NCI-H1417 treated with DMSO at 0.1 percent for 48 hours (cell line): ENCODE measurements at regions not wholly inside any gene's neighbourhood (a gene's known extent, or its start where the extent isn't known, plus 50 kb on each side); places are given as distances from the start of the nearest gene placed in this dataset.
A peak's percentile ranks its signal among the peaks of the same experiment; 100 is the strongest.
"Not testable (repeated sequence)": the region's sequence is repeated elsewhere in the genome, so short reads cannot be mapped to it uniquely, and the experiment has no call there.

Experiments
- DNase-seq: peaks from one replicate; lab custom pipeline; 2025; lab: John Stamatoyannopoulos, UW

DNA sequence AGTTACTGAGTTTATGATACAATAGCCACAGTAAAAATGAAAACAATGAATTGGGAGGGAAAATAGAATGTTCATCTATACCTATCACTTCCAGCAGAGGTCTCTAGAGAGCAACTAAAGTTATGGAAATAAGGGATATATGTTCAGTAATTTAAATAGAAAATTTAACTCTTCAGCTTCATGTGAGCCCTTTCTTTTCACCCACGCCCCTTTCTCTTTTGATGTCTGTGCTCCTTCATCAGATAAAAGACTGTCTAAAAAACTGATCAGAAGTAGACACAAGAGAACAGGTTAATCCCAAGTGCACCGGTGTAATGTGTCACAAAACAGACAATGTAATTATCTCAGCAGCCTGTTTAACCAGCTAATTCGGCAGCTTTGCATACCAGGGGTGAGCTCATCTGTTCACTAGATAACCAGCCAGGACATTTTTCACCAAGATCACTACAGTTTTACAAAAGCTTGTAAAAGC, 238.5 kb upstream of the ERBB4 start:
- peak; percentile 3 for DNase-seq

DNA sequence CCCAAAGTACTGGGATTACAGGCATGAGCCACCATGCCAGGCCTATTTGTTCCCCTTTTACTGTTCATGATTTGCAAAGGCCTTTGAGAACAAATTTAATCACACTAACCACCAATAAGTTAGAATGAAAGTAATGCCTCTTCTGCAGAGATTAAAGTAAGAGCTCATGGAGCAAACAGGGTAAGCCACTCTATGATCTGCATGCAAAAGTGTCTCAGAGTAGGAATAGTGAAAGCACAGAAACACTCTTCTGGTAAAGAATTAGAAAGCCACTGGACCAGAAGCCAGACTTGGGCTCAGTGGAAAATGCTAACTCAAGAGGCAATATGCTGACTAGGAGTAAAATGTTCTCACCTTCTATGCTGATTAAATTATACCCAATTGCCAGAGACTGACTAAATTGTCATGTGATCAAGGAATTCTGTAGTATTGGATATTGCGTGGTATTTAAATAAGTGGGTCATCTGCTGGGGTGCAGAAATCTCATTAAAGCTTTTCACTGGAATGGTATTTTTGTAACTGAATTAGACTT, 235.3 kb upstream of the ERBB4 start:
- DNase-seq: no peak

DNA sequence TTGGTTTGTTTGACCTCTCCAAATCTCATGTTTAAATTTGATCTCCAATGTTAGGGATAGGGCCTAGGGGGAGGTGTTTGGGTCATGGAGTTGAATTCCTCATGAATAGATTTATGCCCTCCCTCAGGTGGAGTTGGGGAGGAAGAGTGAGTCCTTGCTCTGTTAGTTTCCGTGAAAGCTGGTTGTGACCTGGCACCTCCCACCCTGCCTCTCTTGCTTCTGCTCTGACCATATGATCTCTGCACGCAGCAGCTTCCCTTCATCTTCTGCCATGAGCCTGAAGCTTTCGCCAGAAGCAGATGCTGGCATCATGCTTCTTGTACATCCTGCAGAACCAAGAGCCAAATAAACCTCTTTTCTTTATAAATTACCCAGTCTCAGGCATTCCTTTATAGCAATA, 231.6 kb upstream of the ERBB4 start:
- no peak for DNase-seq

DNA sequence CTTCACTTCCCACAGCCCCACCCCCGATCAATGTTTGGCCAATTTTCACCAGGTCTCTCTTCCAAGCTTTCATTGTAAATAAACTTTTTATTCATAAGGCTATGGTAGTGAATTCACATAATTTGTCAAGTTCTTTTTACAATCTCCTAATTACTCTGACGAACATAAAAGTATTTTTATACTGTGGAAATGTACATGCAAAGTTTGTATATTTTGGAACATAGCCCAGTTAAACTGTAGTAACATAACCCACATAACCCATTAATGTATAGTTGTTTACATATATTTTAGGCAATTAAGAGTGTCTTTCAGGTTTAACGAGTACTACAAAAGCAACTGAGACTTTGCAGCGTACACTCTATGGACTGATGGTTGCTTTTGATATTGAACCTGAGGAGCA, 228.3 kb upstream of the ERBB4 start:
- DNase-seq: peak; percentile 59

DNA sequence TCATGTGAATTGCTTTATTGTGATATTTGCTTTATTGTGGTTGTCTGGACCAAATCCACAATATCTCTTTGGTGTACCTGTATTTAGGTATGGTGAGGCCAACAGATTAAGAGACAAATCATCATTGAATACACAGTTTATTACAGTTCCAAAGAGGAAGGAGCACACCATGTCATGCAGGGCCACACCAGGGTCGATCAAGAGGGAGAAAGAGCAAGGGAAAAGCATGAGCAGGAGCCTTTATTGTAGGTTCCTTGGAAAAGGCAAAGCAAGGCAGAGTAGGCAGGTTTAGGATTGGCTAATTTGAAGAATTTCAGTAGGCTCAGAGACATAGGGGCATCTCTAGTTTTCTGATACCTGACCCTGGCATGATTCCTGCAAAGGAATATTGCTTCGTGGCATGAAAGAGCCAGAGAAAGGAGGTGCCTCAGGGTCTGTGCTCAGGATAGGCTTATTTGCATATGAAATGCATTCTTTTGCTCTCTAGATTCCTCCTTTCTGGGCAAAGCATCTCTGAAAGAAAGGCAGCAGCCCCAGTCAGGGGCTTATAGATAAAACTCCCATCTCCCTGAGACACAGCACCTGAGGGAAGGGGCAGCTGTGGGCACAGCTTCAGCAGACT, 214.2 kb upstream of the ERBB4 start:
- DNase-seq: no peak

DNA sequence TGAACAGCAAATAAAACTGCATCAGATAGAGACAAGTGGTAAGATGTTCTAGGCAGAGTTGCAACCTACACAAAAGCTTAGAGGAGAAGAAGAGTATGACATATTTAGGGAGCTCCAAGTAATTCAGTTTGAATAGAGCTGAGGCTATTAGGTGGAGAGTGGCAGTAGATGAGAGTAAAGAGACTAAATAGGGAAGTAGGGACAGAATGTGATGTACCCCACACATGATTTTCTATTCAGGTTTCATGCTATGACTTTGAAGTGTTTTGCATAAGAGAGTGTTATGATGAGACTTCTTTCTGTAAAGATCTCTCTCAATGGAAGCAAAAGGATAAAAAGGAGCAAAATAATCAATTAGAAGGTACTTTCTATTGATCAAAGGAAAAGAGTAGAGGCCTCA, 206.8 kb upstream of the ERBB4 start:
- DNase-seq: no peak

DNA sequence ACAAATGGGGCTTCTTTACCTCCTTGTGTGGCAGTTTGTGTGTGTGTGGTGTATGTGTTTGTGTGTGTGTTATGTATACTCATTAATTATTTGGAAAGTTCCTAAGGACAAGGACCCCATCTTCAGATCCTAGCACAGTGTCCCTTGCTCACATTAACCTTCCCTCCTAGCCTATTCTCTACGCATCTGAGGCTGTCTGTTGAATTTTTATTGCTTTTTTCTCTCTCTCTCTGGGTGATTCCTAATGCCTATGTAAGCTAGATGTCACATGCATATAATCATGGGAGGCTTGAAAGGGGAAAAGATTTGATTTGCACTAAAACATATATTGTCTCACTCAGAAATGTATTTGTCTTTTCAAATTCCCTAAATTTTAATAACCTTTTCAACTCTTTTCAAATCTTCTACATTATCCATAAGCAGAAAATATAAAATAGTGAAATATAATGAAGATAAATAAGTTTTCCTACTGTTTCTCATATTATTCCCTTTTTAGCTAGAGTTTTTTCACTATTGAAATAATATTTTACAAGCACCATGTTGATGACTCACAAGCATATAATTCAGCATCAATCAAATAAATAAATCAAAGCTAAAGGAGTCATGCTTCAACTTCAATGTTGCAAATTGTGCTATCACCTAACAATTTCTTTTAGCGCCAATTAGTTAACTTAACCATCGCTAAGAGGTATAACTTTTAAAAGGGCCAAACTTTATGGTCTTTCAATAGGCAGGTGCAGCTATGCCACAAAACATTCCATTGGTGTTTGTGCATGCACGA, 199.0 kb upstream of the ERBB4 start:
- no peak for DNase-seq

DNA sequence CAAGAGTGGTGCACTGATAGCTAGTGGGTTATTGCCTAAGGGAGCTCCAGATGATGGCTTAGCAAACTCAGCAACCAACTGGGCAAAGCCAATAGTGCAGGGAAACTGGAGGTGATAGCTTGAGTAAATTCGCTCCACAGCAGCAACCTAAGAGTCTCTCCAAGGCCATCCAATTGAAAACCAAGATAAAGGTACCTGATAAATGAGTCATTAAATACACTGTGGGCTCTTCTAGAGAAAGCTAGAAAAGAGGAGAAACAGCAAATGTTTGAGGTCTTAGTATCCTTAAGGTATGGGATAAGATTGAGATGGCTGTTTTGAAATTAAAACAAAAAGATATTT, 197.8 kb upstream of the ERBB4 start:
- DNase-seq: no peak

DNA sequence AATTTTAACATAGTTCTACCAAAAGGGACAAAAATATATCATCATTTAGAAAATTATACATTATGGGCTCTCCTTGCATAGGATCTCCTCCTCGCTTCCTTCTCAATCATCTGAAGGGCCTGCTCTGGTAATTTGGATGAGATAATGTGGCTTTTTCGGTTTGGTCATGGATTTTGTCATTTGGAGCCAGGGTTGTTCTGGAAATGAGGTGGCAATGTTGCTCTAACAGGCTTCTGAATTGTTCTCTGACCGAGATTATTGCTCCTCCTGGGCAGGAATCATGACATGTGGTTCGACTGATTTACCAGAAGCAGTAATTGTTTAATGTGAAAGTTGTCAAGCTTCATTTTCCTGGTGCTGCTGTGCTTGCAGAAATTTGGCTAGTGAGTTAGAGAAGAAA, 194.7 kb upstream of the ERBB4 start:
- no peak for DNase-seq

DNA sequence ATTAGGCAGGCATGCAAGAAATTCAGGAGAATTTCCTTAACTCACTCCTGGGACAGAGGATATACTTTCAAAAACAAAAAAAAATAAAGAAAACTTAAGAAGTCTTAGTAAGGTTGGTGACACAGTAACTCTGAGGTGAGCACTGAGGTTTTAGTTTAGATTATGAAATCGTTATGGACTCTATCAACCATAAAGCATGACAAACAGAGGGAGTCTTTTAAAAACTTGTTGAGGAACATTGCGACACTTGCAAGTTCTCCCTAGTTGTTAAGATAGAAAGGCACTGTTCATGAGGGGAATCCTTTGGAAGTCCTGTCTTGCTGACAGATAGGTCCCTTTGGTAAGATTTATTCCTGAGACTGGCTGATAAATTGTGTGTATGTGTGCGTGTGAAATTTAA, 194.3 kb upstream of the ERBB4 start:
- no peak for DNase-seq

DNA sequence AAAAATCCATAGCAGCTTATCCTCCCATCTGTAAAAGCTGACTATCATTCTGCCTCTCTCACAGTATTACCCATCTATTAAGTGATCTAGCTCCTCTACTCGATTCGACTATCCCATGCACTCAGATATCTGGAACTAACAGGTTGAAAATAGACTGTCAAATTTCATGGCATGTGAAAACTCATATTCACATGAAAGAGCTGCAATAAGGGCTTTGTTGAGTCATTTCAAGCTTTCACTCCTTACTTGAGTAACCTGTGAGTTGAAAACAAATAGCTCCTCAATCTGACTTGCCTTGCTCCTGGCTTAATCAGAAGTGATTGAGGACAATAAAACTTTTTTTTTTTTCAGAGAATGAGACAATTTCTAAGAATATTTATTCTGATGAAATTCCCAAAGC, 192.4 kb upstream of the ERBB4 start:
- DNase-seq: no peak

DNA sequence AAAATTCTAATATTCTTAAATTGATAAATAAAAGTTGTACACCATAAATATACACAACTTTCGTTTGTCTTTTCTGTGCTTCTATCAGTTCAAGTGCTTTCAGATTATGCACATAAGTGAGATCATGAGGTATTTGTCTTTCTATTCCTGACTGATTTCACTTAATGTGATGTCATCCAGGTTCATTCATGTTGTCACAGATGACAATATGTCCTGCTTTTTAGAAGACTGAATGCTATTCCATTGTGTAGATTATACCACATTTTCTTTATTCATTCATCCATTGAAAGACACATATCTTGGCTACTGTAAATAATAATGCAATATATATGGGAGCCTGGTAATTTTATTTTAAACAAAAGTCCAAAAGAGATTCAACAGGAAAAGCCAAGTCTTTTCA, 190.1 kb upstream of the ERBB4 start:
- no peak for DNase-seq

DNA sequence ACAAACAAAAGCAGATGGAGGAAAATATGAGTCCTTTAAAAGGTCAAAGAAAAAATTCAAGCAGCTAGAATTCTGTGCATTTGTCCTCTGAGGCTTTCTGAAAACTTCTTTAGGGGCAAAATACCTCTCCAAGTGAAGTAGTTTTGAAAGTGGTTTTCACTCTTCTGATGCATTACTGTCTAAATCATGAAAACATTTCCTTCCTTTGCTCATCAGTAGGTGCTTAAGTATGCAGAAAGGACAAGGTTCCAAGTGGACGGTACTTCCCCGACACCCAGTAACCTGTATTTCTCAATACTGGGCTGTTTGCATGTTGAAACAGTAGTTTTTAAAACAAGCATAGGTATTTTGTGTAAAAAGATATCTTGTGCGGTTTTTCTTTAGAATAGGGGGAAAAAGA, 189.1 kb upstream of the ERBB4 start:
- DNase-seq: no peak

DNA sequence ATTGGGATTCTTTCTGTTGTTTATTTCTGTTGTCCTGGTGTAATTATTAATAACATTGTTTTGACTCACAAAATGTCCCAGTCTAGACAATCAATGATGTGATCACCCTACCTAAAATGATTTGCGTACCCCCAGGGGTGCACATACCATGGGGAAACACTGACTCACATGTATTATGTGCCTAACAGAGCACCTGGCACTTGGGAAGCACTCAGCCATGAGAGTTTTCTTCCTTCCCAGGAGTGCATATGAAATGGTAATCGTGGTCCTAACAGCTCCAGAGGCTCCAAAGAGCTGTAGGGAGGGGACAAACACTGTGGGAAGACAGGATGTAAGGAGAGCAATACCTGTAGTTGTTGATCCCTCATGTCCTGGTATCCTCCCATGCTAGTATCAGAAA, 187.8 kb upstream of the ERBB4 start:
- no peak for DNase-seq

DNA sequence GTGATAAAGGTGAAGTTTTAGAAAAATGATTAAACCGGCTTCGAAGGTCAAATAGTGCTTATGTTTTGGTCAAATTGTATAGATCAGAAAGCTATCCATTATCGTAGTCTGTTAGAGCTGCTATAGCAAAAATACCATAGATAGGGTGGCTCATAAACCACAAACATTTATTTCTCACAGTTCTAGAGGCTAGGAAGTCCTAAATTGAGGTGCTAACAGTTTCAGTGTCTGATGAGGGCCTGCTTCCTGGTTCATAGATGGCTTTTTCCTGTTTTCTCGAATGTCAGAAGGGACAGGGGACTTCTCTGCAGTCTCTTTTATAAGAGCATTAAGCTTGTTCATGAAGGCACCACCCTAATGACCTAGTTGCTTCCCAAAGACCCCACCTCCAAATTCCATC, 186.6 kb upstream of the ERBB4 start:
- DNase-seq: no peak

DNA sequence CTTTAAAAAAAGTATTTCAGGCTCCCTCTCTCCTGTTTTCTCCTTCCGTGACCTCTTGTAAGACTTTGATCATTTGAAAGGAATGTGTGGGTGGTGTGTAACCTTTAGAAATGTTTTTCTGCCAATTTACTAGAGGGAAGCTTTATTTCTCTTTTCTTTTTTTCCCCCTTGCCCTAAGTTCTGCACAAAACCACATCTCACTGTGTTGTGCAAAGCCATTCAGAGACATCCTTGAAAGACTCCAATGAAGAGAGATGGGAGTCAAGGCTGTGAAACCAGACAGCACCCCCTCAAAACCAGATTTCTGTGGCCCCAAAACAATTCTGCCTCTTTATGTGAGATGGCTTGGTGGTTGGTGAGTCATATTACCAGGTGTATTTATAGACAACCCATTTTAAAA, 184.6 kb upstream of the ERBB4 start:
- no peak for DNase-seq

DNA sequence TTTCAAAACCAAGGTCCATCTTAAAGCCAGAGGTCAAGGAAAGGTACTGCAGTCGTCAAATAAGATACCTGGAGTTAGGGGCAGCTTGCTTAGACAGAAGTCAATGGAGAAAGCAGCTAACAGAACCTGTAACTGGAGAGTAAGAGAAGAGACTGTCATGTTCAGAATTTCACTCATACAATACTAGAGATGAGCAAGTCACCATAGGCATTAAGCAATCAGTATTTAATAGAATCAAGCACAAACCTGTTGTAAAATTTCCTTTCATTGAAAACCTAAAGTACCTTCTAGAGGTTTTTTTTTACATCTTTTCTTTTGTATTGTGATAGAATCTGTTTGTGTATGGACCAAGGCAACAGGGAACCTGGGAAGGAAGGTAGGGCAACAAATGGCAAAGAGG, 183.4 kb upstream of the ERBB4 start:
- no peak for DNase-seq

DNA sequence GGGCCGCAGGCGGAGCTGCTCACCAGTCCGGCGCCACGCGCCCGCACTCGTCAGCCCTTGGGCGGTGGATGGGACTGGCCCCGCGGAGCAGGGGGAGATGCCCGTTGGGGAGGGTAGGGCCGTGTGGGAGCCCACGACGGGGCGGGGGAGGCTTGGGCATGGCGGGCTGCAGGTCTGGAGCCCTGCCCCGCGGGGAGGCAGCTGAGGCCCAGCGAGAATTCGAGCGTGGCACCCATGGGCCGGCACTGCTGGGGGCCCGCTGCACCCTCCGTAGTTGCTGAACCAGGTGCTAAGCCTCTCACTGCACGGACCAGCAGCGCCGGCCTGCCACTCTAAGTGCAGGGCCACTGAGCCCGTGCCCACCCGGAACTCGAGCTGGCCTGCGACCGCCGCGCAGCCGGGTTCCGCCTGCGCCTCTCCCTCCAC, 182.4 kb upstream of the ERBB4 start:
- no peak for DNase-seq

DNA sequence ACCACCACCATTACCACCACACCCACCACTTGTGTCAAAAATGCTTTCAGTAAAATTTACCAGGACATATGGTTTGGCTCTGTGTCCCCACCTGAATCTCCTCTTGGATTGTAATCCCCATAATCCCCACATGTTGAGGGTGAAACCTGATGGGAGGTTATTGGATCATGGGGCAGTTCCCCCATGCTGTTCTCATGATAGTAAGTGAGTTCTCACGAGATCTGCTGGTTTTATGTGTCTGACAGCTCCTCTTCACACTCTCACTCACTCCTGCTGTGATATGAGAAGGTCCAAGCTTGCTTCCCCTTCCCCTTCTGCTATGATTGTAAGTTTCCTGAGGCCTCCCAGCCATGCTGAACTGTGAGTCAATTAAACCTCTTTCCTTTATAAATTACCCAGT, 176.8 kb upstream of the ERBB4 start:
- not testable (repeated sequence) for DNase-seq

DNA sequence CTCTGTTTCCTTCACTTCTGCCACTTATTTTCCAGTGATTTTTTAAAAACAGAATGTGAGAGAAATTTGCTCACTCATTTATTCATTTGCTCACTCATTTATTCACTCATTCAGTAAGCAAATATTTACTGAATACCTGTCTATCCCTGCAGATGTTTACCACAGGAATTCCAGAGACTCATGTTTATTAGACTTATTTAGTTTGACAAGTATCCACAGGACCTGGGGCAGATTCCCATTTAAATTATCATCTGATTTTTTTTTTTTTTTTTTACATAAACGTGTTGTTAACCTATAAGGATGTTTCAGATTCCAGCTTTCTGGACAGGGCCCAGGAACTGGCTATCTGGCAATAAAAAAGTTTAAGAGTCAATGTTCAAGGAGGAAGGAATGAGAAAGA, 175.1 kb upstream of the ERBB4 start:
- no peak for DNase-seq

DNA sequence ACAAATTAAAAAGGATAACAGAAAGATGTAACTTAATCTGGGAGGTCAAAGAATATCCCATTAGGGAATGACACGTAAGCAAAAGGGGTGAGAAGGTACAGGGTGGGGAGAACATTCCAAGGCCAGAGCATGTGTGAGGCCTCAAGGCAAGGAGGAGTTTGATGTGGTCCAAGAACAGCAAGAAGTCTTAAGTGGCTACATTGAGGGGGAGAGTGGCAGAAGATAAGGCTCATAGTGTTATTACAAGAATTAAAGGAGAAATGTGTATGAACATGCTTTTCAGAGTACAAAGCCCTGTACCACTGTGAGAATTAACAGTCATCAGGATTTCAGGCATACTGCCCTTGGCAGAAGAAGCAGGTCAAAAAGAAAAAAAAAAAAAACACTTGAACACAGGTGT, 174.4 kb upstream of the ERBB4 start:
- DNase-seq: no peak

DNA sequence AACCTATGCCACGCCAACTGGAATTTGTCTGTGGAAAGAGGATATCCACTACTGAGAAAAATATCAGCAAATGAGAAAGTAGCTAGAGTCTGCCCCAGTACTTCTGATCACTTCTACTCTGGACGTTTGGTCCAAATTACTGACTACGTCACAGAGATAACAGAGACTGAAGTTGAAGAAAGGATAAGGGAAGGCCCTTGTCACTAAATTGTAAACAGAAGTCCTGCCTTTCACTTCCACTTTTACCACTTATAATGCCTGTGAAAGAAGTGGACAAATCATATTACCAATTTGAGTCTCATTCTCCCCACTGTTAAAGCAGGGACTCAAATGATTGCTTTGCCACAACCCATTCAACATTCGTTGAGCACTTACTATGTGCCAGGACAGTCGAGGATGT, 173.9 kb upstream of the ERBB4 start:
- no peak for DNase-seq

DNA sequence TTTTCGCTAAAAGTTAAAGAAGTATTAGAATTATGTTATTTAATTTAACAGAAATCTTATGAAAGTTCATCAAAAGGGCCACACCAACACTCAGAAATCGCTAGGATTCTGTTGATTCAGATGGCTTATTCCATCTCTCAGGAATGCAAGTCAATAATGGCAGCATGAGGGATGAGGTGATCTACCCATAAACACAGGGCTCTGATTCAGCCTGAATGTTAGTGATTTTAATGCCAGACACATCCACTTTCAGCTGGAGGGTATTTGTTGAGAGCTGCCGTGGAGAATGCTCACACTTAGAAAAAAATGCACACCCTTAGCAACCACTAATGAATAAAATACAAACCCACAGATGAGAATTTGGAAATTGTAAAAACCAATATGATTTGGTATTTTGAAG, 173.3 kb upstream of the ERBB4 start:
- DNase-seq: no peak

DNA sequence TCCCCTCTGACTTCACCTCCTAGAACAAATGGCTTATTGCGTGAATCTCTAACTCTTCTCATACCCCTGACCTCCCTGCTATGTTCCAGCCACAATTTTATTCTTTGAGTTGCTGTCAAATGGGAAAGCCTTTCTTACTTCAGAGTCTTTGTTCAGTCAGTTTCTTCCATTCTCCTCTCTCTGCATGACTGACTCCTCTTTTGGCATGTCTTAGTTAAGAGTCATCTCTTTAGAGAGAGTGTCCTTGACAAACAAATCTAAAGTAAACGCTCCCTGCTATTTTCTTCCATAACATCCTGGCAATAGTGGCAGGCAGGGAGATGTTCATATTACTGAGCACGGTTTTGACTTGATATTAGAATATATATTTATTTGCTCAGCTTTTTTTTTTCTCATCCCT, 170.7 kb upstream of the ERBB4 start:
- DNase-seq: no peak
